SK-N-SH (cell line): ENCODE measurements at regions not wholly inside any gene's neighbourhood (a gene's known extent, or its start where the extent isn't known, plus 50 kb on each side); places are given as distances from the start of the nearest gene placed in this dataset.

Source experiments
- CTCF ChIA-PET: fragments of 300-600, 350-600 bp; formaldehyde crosslinking; extraction: SDS; loops from one replicate; lab custom pipeline; 2021; lab: Yijun Ruan, JAX
- POLR2A ChIA-PET: fragments of 350-600 bp; sonication (Branson Sonifier 250); formaldehyde crosslinking; extraction: SDS; loops from one replicate; lab custom pipeline; 2020; ENCODE audit warnings: antibody characterized with exemption, inconsistent platforms; lab: Yijun Ruan, JAX
- DNase-seq: peaks from one replicate; pipeline ENCODE4 v3.0.0; 2012
- H2AFZ ChIP-seq: fragments of 200-600 bp; sonication (generic); 2 replicates; pipeline ENCODE4 v1.8.1; 2016; ENCODE audit warnings: antibody characterized with exemption, mild to moderate bottlenecking, low read depth
- H3F3A ChIP-seq: fragments of 200-600 bp; sonication (generic); replicated peaks from 2 replicates; pipeline ENCODE3; 2016; ENCODE audit warnings: antibody characterized with exemption, mild to moderate bottlenecking; ENCODE audit not compliant: insufficient read depth
- H3K27ac ChIP-seq, 2 experiments: fragments of 200-500 bp in 1 of 2; fragments of 200-600 bp in 1 of 2; sonication (Bioruptor generic) in 1 of 2; sonication (generic), shearing (Covaris generic) in 1 of 2; 2 replicates each; pipeline versions ENCODE4 v1.5.1 to v1.6.1; 2014 to 2016; ENCODE audit warnings: low read depth in 2 of 2, inconsistent platforms in 1 of 2, low read length in 1 of 2, mild to moderate bottlenecking in 1 of 2, mixed read lengths in 1 of 2
- H3K27me3 ChIP-seq: fragments of 200-600 bp; sonication (generic), shearing (Covaris generic); 2 replicates; pipeline ENCODE4 v1.6.1; 2016; ENCODE audit warnings: mixed run types; ENCODE audit not compliant: insufficient read depth
- H3K36me3 ChIP-seq, 2 experiments: fragments of 200-500 bp in 1 of 2; fragments of 200-600 bp in 1 of 2; sonication (Bioruptor generic) in 1 of 2; sonication (generic) in 1 of 2; replicated peaks in 1 of 2; 2 replicates each; pipeline versions ENCODE3 to v1.5.1; 2014 to 2016; ENCODE audit warnings: low read length in 1 of 2, mild to moderate bottlenecking in 1 of 2; ENCODE audit not compliant: insufficient read depth in 2 of 2, control insufficient read depth in 1 of 2
- H3K4me1 ChIP-seq, 2 experiments: fragments of 200-500 bp in 1 of 2; fragments of 200-600 bp in 1 of 2; sonication (Bioruptor generic) in 1 of 2; sonication (generic), shearing (Covaris generic) in 1 of 2; 2 replicates each; pipeline versions ENCODE4 v1.5.1 to v1.6.1; 2014 to 2016; ENCODE audit warnings: low read depth in 1 of 2, low read length in 1 of 2, mixed run types in 1 of 2; ENCODE audit not compliant: insufficient read depth in 2 of 2, control insufficient read depth in 1 of 2
- H3K4me2 ChIP-seq: fragments of 200-600 bp; sonication (generic), shearing (Covaris generic); 2 replicates; pipeline ENCODE4 v1.6.1; 2017; ENCODE audit warnings: mixed run types
- H3K4me3 ChIP-seq, 2 experiments: fragments of 200-500 bp in 1 of 2; fragments of 200-600 bp in 1 of 2; sonication (Bioruptor generic) in 1 of 2; sonication (generic), shearing (Covaris generic) in 1 of 2; 2 replicates each; pipeline versions ENCODE4 v1.5.1 to v1.8.1; 2014 to 2016; ENCODE audit warnings: low read depth in 2 of 2, inconsistent platforms in 1 of 2, low read length in 1 of 2, mild to moderate bottlenecking in 1 of 2, mixed read lengths in 1 of 2, moderate library complexity in 1 of 2
- H3K79me2 ChIP-seq: fragments of 200-600 bp; sonication (generic); 2 replicates; pipeline ENCODE4 v1.8.1; 2017; ENCODE audit warnings: mild to moderate bottlenecking; ENCODE audit not compliant: insufficient read depth
- H3K9ac ChIP-seq: fragments of 200-600 bp; sonication (generic); 2 replicates; pipeline ENCODE4 v1.6.1; 2017; ENCODE audit warnings: mixed run types
- H3K9me2 ChIP-seq: fragments of 200-600 bp; sonication (generic); 2 replicates; pipeline ENCODE4 v1.6.1; 2017; ENCODE audit warnings: mixed run types
- H3K9me3 ChIP-seq: fragments of 200-600 bp; sonication (generic); 2 replicates; pipeline ENCODE4 v1.6.1; 2017; ENCODE audit warnings: mixed run types, mild to moderate bottlenecking, moderate library complexity
- H4K20me1 ChIP-seq: fragments of 200-600 bp; sonication (generic); 2 replicates; pipeline ENCODE4 v1.6.1; 2017; ENCODE audit warnings: mild to moderate bottlenecking, mixed run types; ENCODE audit not compliant: insufficient read depth
- ELF1 ChIP-seq: IDR thresholded peaks from 2 replicates; pipeline ENCODE4 v1.4.0; 2012
- FOSL2 ChIP-seq: IDR thresholded peaks from 2 replicates; pipeline ENCODE4 v1.4.0; 2012; ENCODE audit warnings: low read depth, mild to moderate bottlenecking, moderate library complexity, borderline replicate concordance
- FOXM1 ChIP-seq: IDR thresholded peaks from 2 replicates; pipeline ENCODE4 v1.4.0; 2012; ENCODE audit warnings: low read depth, mild to moderate bottlenecking
- GABPA ChIP-seq: IDR thresholded peaks from 2 replicates; pipeline ENCODE4 v1.4.0; 2012; ENCODE audit warnings: low read depth, mild to moderate bottlenecking
- GATA2 ChIP-seq: sonication (generic); formaldehyde crosslinking; IDR thresholded peaks from 2 replicates; pipeline ENCODE4 v1.5.0; 2020; ENCODE audit warnings: mild to moderate bottlenecking, missing genetic modification reagents
- MAX ChIP-seq: IDR thresholded peaks from 2 replicates; pipeline ENCODE4 v1.4.0; 2012; ENCODE audit warnings: low read depth
- NRF1 ChIP-seq: IDR thresholded peaks from 2 replicates; pipeline ENCODE4 v1.6.1; 2012; ENCODE audit warnings: low read depth, mild to moderate bottlenecking, low read length
- POLR2AphosphoS5 ChIP-seq: IDR thresholded peaks from 2 replicates; pipeline ENCODE4 v1.6.1; 2012; ENCODE audit warnings: low read depth, low read length
- RAD21 ChIP-seq: IDR thresholded peaks from 2 replicates; pipeline ENCODE4 v1.6.1; 2012; ENCODE audit warnings: mild to moderate bottlenecking, low read length
- SIN3A ChIP-seq: IDR thresholded peaks from 2 replicates; pipeline ENCODE4 v1.6.1; 2012; ENCODE audit warnings: low read depth, mild to moderate bottlenecking, low read length, moderate library complexity, borderline replicate concordance
- SMC3 ChIP-seq: IDR thresholded peaks from 2 replicates; pipeline ENCODE4 v1.6.1; 2012; ENCODE audit warnings: low read depth, low read length, improper control_type of control experiment
- TAF1 ChIP-seq: IDR thresholded peaks from 2 replicates; pipeline ENCODE4 v1.6.1; 2012; ENCODE audit warnings: low read depth, mild to moderate bottlenecking, low read length, moderate library complexity, borderline replicate concordance
- TEAD4 ChIP-seq: IDR thresholded peaks from 2 replicates; pipeline ENCODE4 v1.4.0; 2012; ENCODE audit warnings: mild to moderate bottlenecking, borderline replicate concordance; ENCODE audit not compliant: insufficient read depth
- USF1 ChIP-seq: IDR thresholded peaks from 2 replicates; pipeline ENCODE4 v1.4.0; 2012; ENCODE audit warnings: low read depth, borderline replicate concordance
- ZBTB33 ChIP-seq: IDR thresholded peaks from 2 replicates; pipeline ENCODE4 v1.4.0; 2012; ENCODE audit warnings: low read depth, borderline replicate concordance
- WGBS: methylation state at CpG from one replicate; pipeline ENCODE4 v1.1.6; 2017; ENCODE audit warnings: low lambda C conversion rate; 5-methylcytosine and 5-hydroxymethylcytosine counted together
- TF ChIP-seq, protein P1 (sequence below): fragments of 200-600 bp; sonication (generic); IDR thresholded peaks from 2 replicates; pipeline ENCODE4 v1.6.1; 2017; ENCODE audit warnings: antibody characterized with exemption, mild to moderate bottlenecking, moderate library complexity
- TF ChIP-seq, protein P2 (sequence below): IDR thresholded peaks from 2 replicates; pipeline ENCODE4; 2012

GRCh38 chr15:35777061-35777460, 231.1 kb upstream of the DPH6 start:
- Histone ChIP-seq H3K27me3 (no peaks in the 10 kb centered on the region), H2AFZ (no peak overlapping the region), H3K9ac (no peak overlapping the region), H3K27ac (no peak overlapping the region), H3K4me2 (no peak overlapping the region), H3K79me2 (no peaks in the 10 kb centered on the region), H3F3A (no peaks in the 10 kb centered on the region), H3K4me1 (peaks cover 0 to 5% of the 10 kb centered on the region in 2 experiments; a peak in 2 of 4 replicates), H4K20me1 (no peaks in the 10 kb centered on the region), H3K9me3 (no peaks in the 10 kb centered on the region)
- 87% methylated on average over 9 of the region's 9 CpGs for WGBS
- no peak for TF ChIP-seq TAF1
- TF ChIP-seq, protein P1, sequence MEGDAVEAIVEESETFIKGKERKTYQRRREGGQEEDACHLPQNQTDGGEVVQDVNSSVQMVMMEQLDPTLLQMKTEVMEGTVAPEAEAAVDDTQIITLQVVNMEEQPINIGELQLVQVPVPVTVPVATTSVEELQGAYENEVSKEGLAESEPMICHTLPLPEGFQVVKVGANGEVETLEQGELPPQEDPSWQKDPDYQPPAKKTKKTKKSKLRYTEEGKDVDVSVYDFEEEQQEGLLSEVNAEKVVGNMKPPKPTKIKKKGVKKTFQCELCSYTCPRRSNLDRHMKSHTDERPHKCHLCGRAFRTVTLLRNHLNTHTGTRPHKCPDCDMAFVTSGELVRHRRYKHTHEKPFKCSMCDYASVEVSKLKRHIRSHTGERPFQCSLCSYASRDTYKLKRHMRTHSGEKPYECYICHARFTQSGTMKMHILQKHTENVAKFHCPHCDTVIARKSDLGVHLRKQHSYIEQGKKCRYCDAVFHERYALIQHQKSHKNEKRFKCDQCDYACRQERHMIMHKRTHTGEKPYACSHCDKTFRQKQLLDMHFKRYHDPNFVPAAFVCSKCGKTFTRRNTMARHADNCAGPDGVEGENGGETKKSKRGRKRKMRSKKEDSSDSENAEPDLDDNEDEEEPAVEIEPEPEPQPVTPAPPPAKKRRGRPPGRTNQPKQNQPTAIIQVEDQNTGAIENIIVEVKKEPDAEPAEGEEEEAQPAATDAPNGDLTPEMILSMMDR = no peak
- no peak for TF ChIP-seq GABPA
- TF ChIP-seq, protein P2, sequence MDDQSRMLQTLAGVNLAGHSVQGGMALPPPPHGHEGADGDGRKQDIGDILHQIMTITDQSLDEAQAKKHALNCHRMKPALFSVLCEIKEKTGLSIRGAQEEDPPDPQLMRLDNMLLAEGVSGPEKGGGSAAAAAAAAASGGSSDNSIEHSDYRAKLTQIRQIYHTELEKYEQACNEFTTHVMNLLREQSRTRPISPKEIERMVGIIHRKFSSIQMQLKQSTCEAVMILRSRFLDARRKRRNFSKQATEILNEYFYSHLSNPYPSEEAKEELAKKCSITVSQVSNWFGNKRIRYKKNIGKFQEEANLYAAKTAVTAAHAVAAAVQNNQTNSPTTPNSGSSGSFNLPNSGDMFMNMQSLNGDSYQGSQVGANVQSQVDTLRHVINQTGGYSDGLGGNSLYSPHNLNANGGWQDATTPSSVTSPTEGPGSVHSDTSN = no peak
- no peak for TF ChIP-seq ELF1
- no peak for TF ChIP-seq RAD21
- TF ChIP-seq ZBTB33 = no peak
- no peak for TF ChIP-seq FOXM1
- TF ChIP-seq, all 33 proteins: peak for 0
- no peak overlapping the region for H3K4me3 ChIP-seq
- H3K9me2 ChIP-seq = no peaks in the 10 kb centered on the region
- POLR2A ChIA-PET = no interaction called here
- no peaks in the 10 kb centered on the region for H3K36me3 ChIP-seq
- DNase-seq = no peak
- CTCF ChIA-PET = no interaction called here

DNA sequence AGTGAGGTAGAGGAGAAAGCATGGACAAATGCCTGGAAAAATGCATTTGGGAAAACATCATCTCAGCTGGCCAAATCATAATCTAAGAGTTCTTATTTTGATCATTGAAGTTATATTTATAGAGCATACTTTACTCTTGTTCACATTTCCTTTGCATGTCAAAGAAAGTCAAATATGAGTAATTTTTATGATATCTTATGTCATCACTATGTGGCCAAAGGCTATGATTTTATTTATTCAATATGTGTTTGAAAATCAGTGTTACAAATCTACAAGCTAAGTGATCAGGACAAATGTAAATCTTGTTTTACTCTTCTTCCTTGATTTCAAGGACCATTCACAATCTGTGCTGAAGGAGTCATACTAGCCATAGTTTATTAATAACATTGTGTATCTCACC, 237.2 kb upstream of the DPH6 start:
- CTCF ChIA-PET = no interaction called here
- POLR2A ChIA-PET = no interaction called here
- no peaks in the 10 kb centered on the region for H3K36me3 ChIP-seq

More for the DNA sequence above, 237.2 kb upstream of the DPH6 start:
- Histone ChIP-seq H4K20me1 (no peaks in the 10 kb centered on the region), H3F3A (no peaks in the 10 kb centered on the region), H3K9ac (no peak overlapping the region), H3K4me3 (no peak overlapping the region), H3K9me3 (no peaks in the 10 kb centered on the region), H3K9me2 (no peaks in the 10 kb centered on the region), H3K27ac (no peak overlapping the region), H3K27me3 (no peaks in the 10 kb centered on the region), H3K79me2 (no peaks in the 10 kb centered on the region), H2AFZ (no peak overlapping the region), H3K4me2 (no peak overlapping the region), H3K4me1 (no peaks in the 10 kb centered on the region; a peak in 1 of 4 replicates)
- TF ChIP-seq MAX (no peak), TEAD4 (no peak), GATA2 (no peak), USF1 (no peak), TAF1 (no peak), SIN3A (no peak), SMC3 (no peak), FOSL2 (no peak), POLR2AphosphoS5 (no peak), ZBTB33 (no peak), FOXM1 (no peak), NRF1 (no peak)
- TF ChIP-seq, protein P1 = no peak
- DNase-seq = no peak
